ENCODE measurements at regions not wholly inside any gene's neighbourhood (a gene's known extent, or its start where the extent isn't known, plus 50 kb on each side); places are given as distances from the start of the nearest gene placed in this dataset.

- Histone ChIP-seq H3K36me3 (ENCODE audit: insufficient read depth, low read length) (no peaks in the 10 kb centered on the region), H3K79me2 (ENCODE audit: control insufficient read depth, insufficient read depth, low read length, unreplicated experiment) (no peaks in the 10 kb centered on the region), H2AFZ (ENCODE audit: low read length, unreplicated experiment) (no peak overlapping the region), H3K4me3 (ENCODE audit: low read depth, low read length) (no peak overlapping the region), H3K27me3 (ENCODE audit: insufficient read depth, low read length) (no peaks in the 10 kb centered on the region), H3K4me1 (ENCODE audit: control insufficient read depth, insufficient read depth, low read length, unreplicated experiment) (no peaks in the 10 kb centered on the region), H3K27ac (ENCODE audit: low read depth, low read length) (no peak overlapping the region)
These were observed 304.4 kb downstream of the DUSP6 start for GRCh38 chr12:89047856-89048418.

GRCh38 chr12:89041078-89041477, 311.2 kb downstream of the DUSP6 start:
- Histone ChIP-seq H3K36me3 (ENCODE audit: insufficient read depth, low read length) (no peaks in the 10 kb centered on the region), H3K4me1 (ENCODE audit: control insufficient read depth, insufficient read depth, low read length, unreplicated experiment) (no peaks in the 10 kb centered on the region), H2AFZ (ENCODE audit: low read length, unreplicated experiment) (no peak overlapping the region), H3K27me3 (ENCODE audit: insufficient read depth, low read length) (no peaks in the 10 kb centered on the region), H3K4me3 (ENCODE audit: low read depth, low read length) (no peak overlapping the region), H3K79me2 (ENCODE audit: control insufficient read depth, insufficient read depth, low read length, unreplicated experiment) (no peaks in the 10 kb centered on the region), H3K27ac (ENCODE audit: low read depth, low read length) (no peak overlapping the region)

GRCh38 chr12:89040146-89040964, 311.9 kb downstream of the DUSP6 start:
- H3K79me2 ChIP-seq (ENCODE audit: control insufficient read depth, insufficient read depth, low read length, unreplicated experiment): no peaks in the 10 kb centered on the region
- no peak overlapping the region for H3K27ac ChIP-seq (ENCODE audit: low read depth, low read length)
- no peaks in the 10 kb centered on the region for H3K4me1 ChIP-seq (ENCODE audit: control insufficient read depth, insufficient read depth, low read length, unreplicated experiment)
- H3K27me3 ChIP-seq (ENCODE audit: insufficient read depth, low read length): no peaks in the 10 kb centered on the region
- H2AFZ ChIP-seq (ENCODE audit: low read length, unreplicated experiment): no peak overlapping the region
- no peak overlapping the region for H3K4me3 ChIP-seq (ENCODE audit: low read depth, low read length)
- no peaks in the 10 kb centered on the region for H3K36me3 ChIP-seq (ENCODE audit: insufficient read depth, low read length)

- no peaks in the 10 kb centered on the region for H3K4me1 ChIP-seq (ENCODE audit: control insufficient read depth, insufficient read depth, low read length, unreplicated experiment)
- H3K27me3 ChIP-seq (ENCODE audit: insufficient read depth, low read length): no peaks in the 10 kb centered on the region
- no peaks in the 10 kb centered on the region for H3K79me2 ChIP-seq (ENCODE audit: control insufficient read depth, insufficient read depth, low read length, unreplicated experiment)
- H2AFZ ChIP-seq (ENCODE audit: low read length, unreplicated experiment): no peak overlapping the region
- H3K4me3 ChIP-seq (ENCODE audit: low read depth, low read length): no peak overlapping the region
- no peak overlapping the region for H3K27ac ChIP-seq (ENCODE audit: low read depth, low read length)
- H3K36me3 ChIP-seq (ENCODE audit: insufficient read depth, low read length): no peaks in the 10 kb centered on the region
These were observed 313.3 kb downstream of the DUSP6 start for GRCh38 chr12:89038831-89039512.

GRCh38 chr12:89033062-89033461, 319.2 kb downstream of the DUSP6 start:
- Histone ChIP-seq H3K36me3 (ENCODE audit: insufficient read depth, low read length) (no peaks in the 10 kb centered on the region), H3K27me3 (ENCODE audit: insufficient read depth, low read length) (no peaks in the 10 kb centered on the region), H3K4me3 (ENCODE audit: low read depth, low read length) (no peak overlapping the region), H3K4me1 (ENCODE audit: control insufficient read depth, insufficient read depth, low read length, unreplicated experiment) (no peaks in the 10 kb centered on the region), H2AFZ (ENCODE audit: low read length, unreplicated experiment) (no peak overlapping the region), H3K79me2 (ENCODE audit: control insufficient read depth, insufficient read depth, low read length, unreplicated experiment) (no peaks in the 10 kb centered on the region), H3K27ac (ENCODE audit: low read depth, low read length) (no peak overlapping the region)

DNA sequence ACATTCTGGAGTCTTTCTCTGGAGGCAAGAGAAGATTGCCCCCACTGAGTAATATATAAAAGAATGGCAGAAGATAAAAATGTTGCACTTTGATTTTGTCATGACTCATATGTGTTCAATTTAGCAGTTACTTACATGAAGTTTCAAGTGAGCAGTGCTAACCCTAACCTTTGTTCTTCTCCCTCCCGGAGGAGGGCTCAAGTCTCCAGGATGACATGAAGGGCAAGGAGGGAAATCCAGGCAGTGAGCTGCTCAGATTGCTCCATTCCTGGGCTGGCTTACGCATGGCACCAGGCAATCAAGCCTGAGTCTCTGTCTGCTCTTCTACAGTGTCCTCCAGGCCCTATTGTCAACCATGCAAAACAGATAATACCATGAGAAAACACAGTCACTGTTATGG, 322.3 kb downstream of the DUSP6 start:
- Histone ChIP-seq H3K79me2 (ENCODE audit: control insufficient read depth, insufficient read depth, low read length, unreplicated experiment) (no peaks in the 10 kb centered on the region), H3K36me3 (ENCODE audit: insufficient read depth, low read length) (no peaks in the 10 kb centered on the region), H3K4me3 (ENCODE audit: low read depth, low read length) (no peak overlapping the region), H3K27ac (ENCODE audit: low read depth, low read length) (no peak overlapping the region), H3K27me3 (ENCODE audit: insufficient read depth, low read length) (no peaks in the 10 kb centered on the region), H2AFZ (ENCODE audit: low read length, unreplicated experiment) (no peak overlapping the region), H3K4me1 (ENCODE audit: control insufficient read depth, insufficient read depth, low read length, unreplicated experiment) (no peaks in the 10 kb centered on the region)

DNA sequence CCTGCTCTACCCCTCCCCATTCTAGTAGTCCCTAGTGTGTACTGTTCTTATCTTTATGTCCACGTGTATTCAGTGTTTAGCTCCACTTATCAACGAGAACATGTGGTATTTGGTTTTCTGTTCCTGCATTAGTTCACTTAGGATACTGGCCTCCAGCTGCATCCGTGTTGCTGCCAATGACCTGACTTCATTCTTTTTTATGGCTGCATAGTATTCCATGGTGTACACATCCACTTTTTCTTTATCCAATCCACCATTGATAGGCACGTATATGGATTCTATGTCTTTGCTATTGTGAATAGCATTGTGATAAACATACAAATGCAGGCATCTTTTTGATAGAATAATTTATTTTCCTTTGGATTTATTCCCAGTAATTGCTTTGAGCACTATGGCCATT, 327.7 kb downstream of the DUSP6 start:
- no peaks in the 10 kb centered on the region for H3K27me3 ChIP-seq (ENCODE audit: insufficient read depth, low read length)
- H3K36me3 ChIP-seq (ENCODE audit: insufficient read depth, low read length): no peaks in the 10 kb centered on the region
- no peak overlapping the region for H3K4me3 ChIP-seq (ENCODE audit: low read depth, low read length)
- no peaks in the 10 kb centered on the region for H3K4me1 ChIP-seq (ENCODE audit: control insufficient read depth, insufficient read depth, low read length, unreplicated experiment)
- H3K27ac ChIP-seq (ENCODE audit: low read depth, low read length): no peak overlapping the region
- H3K79me2 ChIP-seq (ENCODE audit: control insufficient read depth, insufficient read depth, low read length, unreplicated experiment): no peaks in the 10 kb centered on the region
- no peak overlapping the region for H2AFZ ChIP-seq (ENCODE audit: low read length, unreplicated experiment)

DNA sequence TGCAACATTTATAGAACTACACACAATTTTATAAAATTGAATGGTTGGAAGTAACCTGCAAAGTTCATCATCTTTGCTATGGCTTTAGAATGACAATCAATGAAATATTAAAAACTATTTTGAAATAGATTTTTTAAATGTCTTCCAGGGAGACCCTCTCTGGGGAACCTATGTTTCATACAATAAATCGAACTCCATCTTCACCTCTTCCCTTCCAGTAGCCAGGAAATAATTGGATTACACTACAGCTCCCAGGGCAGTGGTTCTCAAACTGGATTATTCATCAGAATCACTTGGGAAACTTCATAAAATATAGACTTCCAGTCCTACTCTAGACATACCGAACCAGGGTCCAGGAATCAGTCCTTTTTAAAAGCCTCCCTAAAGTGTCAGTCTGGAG, 328.4 kb downstream of the DUSP6 start:
- H3K27ac ChIP-seq (ENCODE audit: low read depth, low read length): no peak overlapping the region
- H3K36me3 ChIP-seq (ENCODE audit: insufficient read depth, low read length): no peaks in the 10 kb centered on the region
- H3K4me3 ChIP-seq (ENCODE audit: low read depth, low read length): no peak overlapping the region
- H2AFZ ChIP-seq (ENCODE audit: low read length, unreplicated experiment): no peak overlapping the region
- H3K27me3 ChIP-seq (ENCODE audit: insufficient read depth, low read length): no peaks in the 10 kb centered on the region
- peaks cover 3% of the 10 kb centered on the region for H3K4me1 ChIP-seq (ENCODE audit: control insufficient read depth, insufficient read depth, low read length, unreplicated experiment)
- H3K79me2 ChIP-seq (ENCODE audit: control insufficient read depth, insufficient read depth, low read length, unreplicated experiment): no peaks in the 10 kb centered on the region

DNA sequence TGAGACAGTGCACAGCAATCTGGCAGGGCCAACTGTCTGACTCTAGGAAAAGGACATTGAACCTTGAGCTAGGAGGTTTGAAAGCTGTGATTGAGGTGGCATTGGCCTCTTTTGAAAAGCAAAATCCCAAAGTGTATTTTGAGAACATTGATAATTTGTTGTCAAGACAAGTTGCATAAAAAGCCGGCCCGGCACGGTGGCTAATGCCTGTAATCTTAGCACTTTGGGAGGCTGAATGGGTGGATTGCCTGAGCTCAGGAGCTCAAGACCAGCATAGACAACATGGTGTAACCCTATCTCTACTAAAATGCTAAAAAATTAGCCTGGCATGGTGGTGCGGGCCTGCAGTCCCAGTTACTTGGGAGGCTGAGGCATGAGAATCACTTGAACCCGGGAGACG, 331.6 kb downstream of the DUSP6 start:
- Histone ChIP-seq H3K27me3 (ENCODE audit: insufficient read depth, low read length) (no peaks in the 10 kb centered on the region), H3K79me2 (ENCODE audit: control insufficient read depth, insufficient read depth, low read length, unreplicated experiment) (no peaks in the 10 kb centered on the region), H3K27ac (ENCODE audit: low read depth, low read length) (no peak overlapping the region), H3K36me3 (ENCODE audit: insufficient read depth, low read length) (no peaks in the 10 kb centered on the region), H2AFZ (ENCODE audit: low read length, unreplicated experiment) (no peak overlapping the region), H3K4me3 (ENCODE audit: low read depth, low read length) (no peak overlapping the region), H3K4me1 (ENCODE audit: control insufficient read depth, insufficient read depth, low read length, unreplicated experiment) (peaks cover 7% of the 10 kb centered on the region)

DNA sequence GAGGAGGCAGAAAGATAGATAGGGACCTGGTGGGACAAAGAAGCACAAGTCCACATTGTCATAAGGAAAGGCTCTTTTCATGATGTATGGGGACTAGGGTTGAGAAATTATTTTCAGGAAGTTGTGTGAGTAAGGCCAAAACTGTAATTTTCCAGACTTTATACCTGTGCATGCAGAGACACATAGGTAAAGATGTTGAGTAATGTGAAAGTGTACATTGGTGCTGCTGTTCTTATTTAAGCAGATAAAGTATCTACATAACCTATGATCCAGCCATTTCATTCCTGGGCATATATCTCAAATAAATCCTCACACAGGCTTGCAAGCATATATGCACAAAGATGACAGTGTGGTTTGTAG, 332.2 kb downstream of the DUSP6 start:
- peaks cover 7% of the 10 kb centered on the region for H3K4me1 ChIP-seq (ENCODE audit: control insufficient read depth, insufficient read depth, low read length, unreplicated experiment)
- H3K4me3 ChIP-seq (ENCODE audit: low read depth, low read length): peak overlapping the region; percentile 71
- no peak overlapping the region for H3K27ac ChIP-seq (ENCODE audit: low read depth, low read length)
- no peaks in the 10 kb centered on the region for H3K27me3 ChIP-seq (ENCODE audit: insufficient read depth, low read length)
- no peaks in the 10 kb centered on the region for H3K79me2 ChIP-seq (ENCODE audit: control insufficient read depth, insufficient read depth, low read length, unreplicated experiment)
- no peaks in the 10 kb centered on the region for H3K36me3 ChIP-seq (ENCODE audit: insufficient read depth, low read length)
- peak overlapping the region; percentile 28 for H2AFZ ChIP-seq (ENCODE audit: low read length, unreplicated experiment)
